GM18951 (cell line): ENCODE measurements at regions not wholly inside any gene's neighbourhood (a gene's known extent, or its start where the extent isn't known, plus 50 kb on each side); places are given as distances from the start of the nearest gene placed in this dataset.

Source experiments
- POLR2A ChIP-seq: IDR thresholded peaks from 4 replicates; pipeline ENCODE4 v1.6.1; 2011; ENCODE audit warnings: mild to moderate bottlenecking; ENCODE audit not compliant: insufficient read length, insufficient read depth; ENCODE audit errors: extremely low read depth
- in situ Hi-C: fragments of 300-500 bp; cut with MboI; formaldehyde crosslinking; loops from one replicate; pipeline ENCODE4 v1.12.0; 2022; ENCODE audit warnings: low sequenced_read_pairs, mixed read lengths, inconsistent platforms; ENCODE audit not compliant: unreplicated experiment

GRCh38 chr3:135739779-135740178 is 225.7 kb upstream of the PPP2R3A start:
- TF ChIP-seq POLR2A, result no peak
- in situ Hi-C loops, result no loop called here

- in situ Hi-C loops, result no loop called here
- TF ChIP-seq POLR2A, result no peak
Observed at GRCh38 chr3:135740211-135740610, 225.3 kb upstream of the PPP2R3A start.

GRCh38 chr3:135740751-135741150 is 224.8 kb upstream of the PPP2R3A start:
- no peak for TF ChIP-seq POLR2A
- in situ Hi-C loops, result no loop called here

- in situ Hi-C loops, result no loop called here
- no peak for TF ChIP-seq POLR2A
Observed at GRCh38 chr3:135751991-135752390, 213.5 kb upstream of the PPP2R3A start.

GRCh38 chr3:135752851-135753250 is 212.7 kb upstream of the PPP2R3A start:
- in situ Hi-C loops, result no loop called here
- TF ChIP-seq POLR2A, result no peak

- no peak for TF ChIP-seq POLR2A
- in situ Hi-C loops, result no loop called here
Observed at GRCh38 chr3:135753506-135753905, 212.0 kb upstream of the PPP2R3A start.

GRCh38 chr3:135755330-135756105 is 210.0 kb upstream of the PPP2R3A start:
- in situ Hi-C loops, result no loop called here
- no peak for TF ChIP-seq POLR2A

GRCh38 chr3:135756106-135756668 is 209.3 kb upstream of the PPP2R3A start:
- in situ Hi-C loops, result no loop called here
- TF ChIP-seq POLR2A, result no peak

GRCh38 chr3:135757421-135757820 is 208.1 kb upstream of the PPP2R3A start:
- in situ Hi-C loops, result no loop called here
- TF ChIP-seq POLR2A, result no peak

- in situ Hi-C loops, result no loop called here
- no peak for TF ChIP-seq POLR2A
Observed at GRCh38 chr3:135758961-135759360, 206.6 kb upstream of the PPP2R3A start.

- TF ChIP-seq POLR2A, result no peak
Observed at GRCh38 chr3:135759651-135760050, 205.9 kb upstream of the PPP2R3A start.

GRCh38 chr3:135760581-135760980 is 204.9 kb upstream of the PPP2R3A start:
- in situ Hi-C loops, result no loop called here
- TF ChIP-seq POLR2A, result no peak

More at GRCh38 chr3:135759651-135760050, 205.9 kb upstream of the PPP2R3A start:
- in situ Hi-C loops, result no loop called here

- in situ Hi-C loops, result no loop called here
- no peak for TF ChIP-seq POLR2A
Observed at GRCh38 chr3:135762188-135762856, 203.2 kb upstream of the PPP2R3A start.

- no peak for TF ChIP-seq POLR2A
- in situ Hi-C loops, result no loop called here
Observed at GRCh38 chr3:135766115-135766514, 199.4 kb upstream of the PPP2R3A start.
